Gastroesophageal sphincter (tissue), 4 donors: ENCODE measurements at regions not wholly inside any gene's neighbourhood (a gene's known extent, or its start where the extent isn't known, plus 50 kb on each side); places are given as distances from the start of the nearest gene placed in this dataset.

Experiments used
- ATAC-seq: fragments of 150-250 bp; one replicate; pipeline ENCODE4 v1.9.1; 2016; ENCODE audit warnings: mild to moderate bottlenecking, moderate library complexity
- H3K27ac ChIP-seq, 4 donors: fragments of 200-600 bp; sonication (generic) in 3 of 4; 1 replicate in 3 of 4; 2 replicates in 1 of 4; pipeline ENCODE4 v1.5.1; 2016 to 2019
- H3K27me3 ChIP-seq: fragments of 200-600 bp; sonication (generic); one replicate; pipeline ENCODE4 v1.5.1; 2019
- H3K36me3 ChIP-seq, 2 donors: fragments of 200-600 bp; sonication (generic); one replicate each; pipeline ENCODE4 v1.5.1; 2019; ENCODE audit warnings: control low read depth in 1 of 2
- H3K4me1 ChIP-seq, 3 donors: fragments of 200-600 bp; sonication (generic); 1 replicate in 2 of 3; 2 replicates in 1 of 3; pipeline ENCODE4 v1.5.1; 2016 to 2019; ENCODE audit warnings: control low read depth in 2 of 3
- H3K4me3 ChIP-seq, 2 donors: fragments of 200-600 bp; sonication (generic); one replicate each; pipeline ENCODE4 v1.5.1; 2019; ENCODE audit warnings: mild to moderate bottlenecking in 1 of 2, moderate library complexity in 1 of 2
- H3K9me3 ChIP-seq, 3 donors: fragments of 200-600 bp; sonication (generic); one replicate each; pipeline ENCODE4 v1.5.1; 2017 to 2019; ENCODE audit warnings: control low read depth in 2 of 3
- EP300 ChIP-seq: sonication (generic); formaldehyde crosslinking; IDR thresholded peaks from one replicate; pipeline ENCODE4 v1.6.1; 2017; ENCODE audit warnings: antibody characterized with exemption, mild to moderate bottlenecking
- POLR2A ChIP-seq, 2 donors: fragments of 450-650 bp; IDR thresholded peaks; one replicate each; pipeline ENCODE4 v1.6.1; 2017; ENCODE audit warnings: antibody characterized with exemption in 2 of 2, mild to moderate bottlenecking in 2 of 2, moderate library complexity in 1 of 2
- POLR2AphosphoS5 ChIP-seq: sonication (generic); formaldehyde crosslinking; IDR thresholded peaks from one replicate; pipeline ENCODE4 v1.6.1; 2017; ENCODE audit warnings: antibody characterized with exemption
- WGBS, 2 donors: methylation state at CpG; one replicate each; pipeline ENCODE4 v1.1.5; 2018; ENCODE audit warnings: low coverage in 1 of 2; 5-methylcytosine and 5-hydroxymethylcytosine counted together
- TF ChIP-seq, protein P1 (sequence below), 4 experiments: fragments of 200-600 bp in 2 of 4; fragments of 450-650 bp in 2 of 4; sonication (generic) in 1 of 4; IDR thresholded peaks; one replicate each; pipeline ENCODE4 v1.5.1; 2017 to 2019; ENCODE audit warnings: antibody characterized with exemption in 4 of 4, mild to moderate bottlenecking in 2 of 4, moderate library complexity in 2 of 4

DNA sequence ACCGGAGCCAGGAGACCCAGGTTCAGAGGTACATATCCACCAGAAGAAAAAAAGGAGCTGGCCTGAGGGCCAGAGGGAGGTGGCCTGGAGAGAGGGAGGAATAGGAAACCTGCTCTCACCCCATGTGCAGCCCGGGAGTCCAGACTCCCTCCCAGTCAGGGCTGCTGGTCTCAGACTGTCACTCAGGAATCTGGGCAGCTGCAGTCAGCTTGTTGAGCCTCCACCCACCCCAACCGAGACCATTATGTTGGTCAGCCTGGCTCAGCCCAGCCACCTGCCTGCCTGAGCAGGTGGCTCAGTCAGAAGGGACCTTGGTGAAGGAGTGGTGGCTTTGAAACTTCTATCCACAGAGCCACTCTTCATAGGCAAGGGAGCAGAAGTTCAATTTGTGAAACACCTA lies 53.3 kb upstream of the EPB41L1 start:
- TF ChIP-seq POLR2A (IDR thresholded peaks at IDR 0.05) (no peak), POLR2AphosphoS5 (no peak), EP300 (no peak)
- TF ChIP-seq, protein P1, sequence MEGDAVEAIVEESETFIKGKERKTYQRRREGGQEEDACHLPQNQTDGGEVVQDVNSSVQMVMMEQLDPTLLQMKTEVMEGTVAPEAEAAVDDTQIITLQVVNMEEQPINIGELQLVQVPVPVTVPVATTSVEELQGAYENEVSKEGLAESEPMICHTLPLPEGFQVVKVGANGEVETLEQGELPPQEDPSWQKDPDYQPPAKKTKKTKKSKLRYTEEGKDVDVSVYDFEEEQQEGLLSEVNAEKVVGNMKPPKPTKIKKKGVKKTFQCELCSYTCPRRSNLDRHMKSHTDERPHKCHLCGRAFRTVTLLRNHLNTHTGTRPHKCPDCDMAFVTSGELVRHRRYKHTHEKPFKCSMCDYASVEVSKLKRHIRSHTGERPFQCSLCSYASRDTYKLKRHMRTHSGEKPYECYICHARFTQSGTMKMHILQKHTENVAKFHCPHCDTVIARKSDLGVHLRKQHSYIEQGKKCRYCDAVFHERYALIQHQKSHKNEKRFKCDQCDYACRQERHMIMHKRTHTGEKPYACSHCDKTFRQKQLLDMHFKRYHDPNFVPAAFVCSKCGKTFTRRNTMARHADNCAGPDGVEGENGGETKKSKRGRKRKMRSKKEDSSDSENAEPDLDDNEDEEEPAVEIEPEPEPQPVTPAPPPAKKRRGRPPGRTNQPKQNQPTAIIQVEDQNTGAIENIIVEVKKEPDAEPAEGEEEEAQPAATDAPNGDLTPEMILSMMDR (IDR thresholded peaks at IDR 0.05): no peak
- Histone ChIP-seq H3K4me1 (peaks cover 0 to 11% (median 6%) of the 10 kb centered on the region in 3 donors), H3K4me3 (no peak overlapping the region), H3K27ac (no peak overlapping the region), H3K9me3 (no peaks in the 10 kb centered on the region), H3K27me3 (no peaks in the 10 kb centered on the region), H3K36me3 (no peaks in the 10 kb centered on the region)
- no peak for ATAC-seq
- 53% methylated on average over 2 of the region's 3 CpGs; no CpG with 5 or more reads in 1 of the 2 donors for WGBS, 2 donors

DNA sequence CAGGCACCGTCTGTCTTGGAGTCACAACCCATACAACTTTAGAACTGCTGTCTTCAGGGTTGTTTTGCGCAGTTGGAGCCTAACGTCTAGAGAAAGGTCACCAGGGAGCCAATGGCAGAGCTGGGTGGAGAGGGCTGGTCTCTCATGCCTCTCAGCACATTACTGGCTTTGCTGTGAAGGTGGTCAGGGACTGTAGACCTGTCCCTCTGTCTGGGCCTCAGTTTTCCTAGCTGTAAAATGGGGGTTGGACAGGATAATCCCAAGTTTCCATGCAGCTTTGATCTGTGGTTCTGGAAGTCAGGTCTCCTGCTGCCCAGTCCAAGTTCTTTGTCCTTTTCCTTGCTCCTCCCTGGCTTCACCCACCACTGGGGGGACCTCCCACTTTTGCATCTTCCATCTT lies 52.2 kb upstream of the EPB41L1 start:
- Histone ChIP-seq H3K36me3 (no peaks in the 10 kb centered on the region), H3K27me3 (no peaks in the 10 kb centered on the region), H3K27ac (no peak overlapping the region), H3K9me3 (no peaks in the 10 kb centered on the region), H3K4me1 (peaks cover 0 to 11% (median 6%) of the 10 kb centered on the region in 3 donors), H3K4me3 (no peak overlapping the region)
- TF ChIP-seq EP300: no peak
- TF ChIP-seq, protein P1 (IDR thresholded peaks at IDR 0.05): no peak
- TF ChIP-seq POLR2AphosphoS5: no peak
- TF ChIP-seq POLR2A (IDR thresholded peaks at IDR 0.05): no peak
- ATAC-seq: no peak
- 0 to 60% methylated on average over 1 to 3 of the region's 3 CpGs for WGBS, 2 donors

DNA sequence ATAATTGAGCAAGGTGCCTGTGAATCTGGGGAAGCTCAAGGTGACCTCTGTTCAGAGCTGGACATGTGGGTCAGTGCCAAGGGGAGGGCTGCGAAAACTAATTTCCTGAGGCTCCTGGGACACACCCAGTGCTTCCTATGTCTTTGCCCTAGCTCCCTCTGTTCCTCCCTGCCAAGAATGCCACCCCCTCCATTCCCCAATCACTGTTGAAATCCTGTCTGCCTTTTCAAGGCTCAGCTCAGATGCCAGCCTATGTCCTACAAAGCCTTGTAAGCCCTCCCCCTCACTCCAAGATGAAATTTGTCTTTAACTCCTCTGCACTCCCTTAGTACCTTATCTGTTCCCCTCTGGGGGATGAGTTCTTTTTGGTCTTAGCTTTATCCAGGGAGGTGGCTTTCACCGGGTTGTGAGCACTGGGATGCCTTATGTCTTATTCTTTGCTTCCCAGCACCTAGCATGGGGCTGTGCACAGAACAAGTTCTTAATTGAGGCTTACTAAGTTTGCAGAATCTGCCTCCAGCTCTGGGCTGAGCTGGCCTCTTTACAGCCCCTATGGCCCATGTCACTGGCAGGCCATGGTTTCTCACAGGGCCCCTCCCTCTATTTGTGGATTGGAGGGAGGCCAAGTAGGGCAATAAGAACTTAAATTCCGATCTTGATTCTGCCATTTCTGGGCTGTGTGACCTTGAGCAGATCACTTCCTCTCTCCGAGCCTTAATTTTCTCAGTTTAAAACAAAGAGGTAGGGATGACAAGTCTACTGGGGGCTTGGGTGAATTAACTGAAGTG lies 51.5 kb upstream of the EPB41L1 start:
- no peak overlapping the region for H3K27ac ChIP-seq
- peak; percentile 30 for ATAC-seq
- TF ChIP-seq, protein P1 (IDR thresholded peaks at IDR 0.05): no peak
- TF ChIP-seq EP300 (no peak), POLR2AphosphoS5 (no peak), POLR2A (IDR thresholded peaks at IDR 0.05) (no peak)
- no peaks in the 10 kb centered on the region for H3K27me3 ChIP-seq
- H3K9me3 ChIP-seq: no peaks in the 10 kb centered on the region
- 34 to 48% methylated on average over 3 to 4 of the region's 4 CpGs for WGBS, 2 donors
- H3K4me3 ChIP-seq: no peak overlapping the region
- H3K4me1 ChIP-seq: peaks cover 0 to 6% (median 3%) of the 10 kb centered on the region in 3 donors
- no peaks in the 10 kb centered on the region for H3K36me3 ChIP-seq

DNA sequence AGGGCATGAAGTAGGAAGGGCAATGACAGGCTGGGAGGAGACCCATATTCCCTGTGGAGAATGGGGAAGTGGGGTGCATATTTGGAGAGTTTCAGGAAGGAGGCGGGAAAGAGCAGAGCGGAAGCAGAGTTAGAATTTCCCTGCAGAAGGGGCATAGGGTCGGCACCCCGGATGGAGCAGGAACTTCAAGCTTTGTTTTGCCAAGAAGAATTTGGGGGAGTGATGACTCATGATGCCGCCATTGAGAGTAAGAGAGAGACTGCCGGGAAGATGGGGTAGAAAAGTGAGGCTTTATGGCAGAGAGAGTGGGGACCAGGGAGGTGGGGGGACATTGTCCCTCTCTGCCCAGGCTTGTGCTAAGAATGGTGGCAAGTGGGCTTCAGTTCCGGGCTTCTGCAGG lies 50.3 kb upstream of the EPB41L1 start:
- ATAC-seq: no peak
- Histone ChIP-seq H3K9me3 (no peaks in the 10 kb centered on the region), H3K27me3 (no peaks in the 10 kb centered on the region), H3K4me1 (no peaks in the 10 kb centered on the region), H3K27ac (no peak overlapping the region), H3K4me3 (no peak overlapping the region), H3K36me3 (no peaks in the 10 kb centered on the region)
- 46 to 77% methylated on average over 6 to 7 of the region's 7 CpGs for WGBS, 2 donors
- TF ChIP-seq EP300 (no peak), POLR2A (IDR thresholded peaks at IDR 0.05) (no peak), POLR2AphosphoS5 (no peak)
- TF ChIP-seq, protein P1 (IDR thresholded peaks at IDR 0.05): no peak
